Brain pericyte (primary cell): ENCODE measurements at regions not wholly inside any gene's neighbourhood (a gene's known extent, or its start where the extent isn't known, plus 50 kb on each side); places are given as distances from the start of the nearest gene placed in this dataset.

Source experiments
- DNase-seq: peaks from one replicate; pipeline ENCODE4 v3.0.0-alpha.2; 2012; ENCODE audit warnings: low read depth, low spot score

DNA sequence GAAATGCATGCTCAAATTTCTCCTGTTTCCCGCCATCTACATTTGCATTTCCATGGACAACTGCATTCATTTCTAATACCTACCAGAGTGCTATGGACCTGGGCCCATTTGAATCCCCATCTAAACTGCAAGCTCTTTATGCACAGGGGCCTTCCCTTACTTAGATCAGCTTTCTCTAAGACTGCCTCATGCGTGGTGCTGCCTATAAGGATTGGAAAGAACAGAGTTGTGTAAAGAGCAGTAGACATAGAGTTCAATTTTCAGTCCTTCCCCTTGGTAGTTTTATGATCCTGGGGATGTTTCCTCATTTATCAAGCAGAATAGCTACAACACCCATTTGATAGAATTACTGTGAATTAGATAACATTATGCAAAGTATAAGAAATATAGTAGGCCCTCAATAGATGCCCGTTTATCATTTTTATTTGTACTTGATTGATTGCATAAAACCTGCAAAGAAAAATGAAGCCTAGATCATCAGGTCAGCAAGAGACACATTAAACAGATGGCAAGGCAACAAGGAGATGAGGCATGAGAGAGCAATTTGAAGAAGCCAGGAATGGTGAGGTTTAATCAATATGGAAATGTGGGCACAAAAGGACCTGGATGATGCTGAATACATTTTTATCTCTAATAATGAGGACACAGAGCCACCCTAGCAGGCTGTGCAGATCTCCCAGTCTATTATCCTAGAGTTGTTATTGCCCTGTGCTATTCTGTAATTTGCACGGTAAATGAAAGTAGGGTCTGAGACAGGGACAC, 359.7 kb downstream of the FAM181B start:
- no peak for DNase-seq

DNA sequence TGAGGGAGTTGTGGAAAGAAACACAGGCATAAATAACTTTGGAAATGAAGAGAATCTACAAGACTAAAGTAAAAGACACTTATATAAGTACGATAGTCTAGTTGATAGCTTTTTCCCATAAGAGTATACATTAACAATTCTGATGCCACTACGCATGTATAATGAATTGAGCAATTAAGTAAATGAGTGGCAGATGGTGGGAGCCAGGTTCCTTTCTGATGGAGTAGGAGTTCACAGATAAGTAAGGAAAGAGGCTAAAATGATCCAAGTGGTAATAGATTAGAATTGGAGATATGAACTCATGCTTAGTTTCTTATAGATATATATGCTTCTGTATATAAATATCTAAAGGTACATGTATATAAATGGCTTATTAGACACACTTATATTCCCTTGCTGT, 368.3 kb downstream of the FAM181B start:
- DNase-seq: no peak

- no peak for DNase-seq
Observed at GRCh38 chr11:82356316-82356715, 377.3 kb downstream of the FAM181B start.

GRCh38 chr11:82355313-82355823, 378.3 kb downstream of the FAM181B start:
- no peak for DNase-seq

- DNase-seq: no peak
Observed at GRCh38 chr11:82326853-82327252, 406.8 kb downstream of the FAM181B start.

GRCh38 chr11:82321206-82321605, 412.5 kb downstream of the FAM181B start:
- DNase-seq: no peak

DNA sequence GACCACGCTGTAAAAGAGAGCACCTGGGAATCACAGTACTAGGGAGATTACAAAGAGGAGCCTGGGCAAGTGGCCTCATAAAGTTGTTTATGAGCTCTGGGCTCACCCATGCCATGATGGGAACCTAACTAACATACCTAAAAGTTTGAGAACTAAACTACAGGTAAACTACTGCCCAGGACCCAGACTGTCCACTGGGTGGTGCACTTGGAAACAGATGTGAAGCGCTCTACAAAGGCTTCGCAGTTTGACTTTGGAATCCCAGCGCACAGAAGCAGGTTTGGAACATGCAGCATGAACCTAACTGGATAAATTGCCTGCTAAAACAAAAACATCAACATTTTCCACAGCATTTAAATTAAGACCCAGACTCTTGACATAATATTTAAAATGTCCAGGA, 418.6 kb downstream of the FAM181B start:
- no peak for DNase-seq

DNA sequence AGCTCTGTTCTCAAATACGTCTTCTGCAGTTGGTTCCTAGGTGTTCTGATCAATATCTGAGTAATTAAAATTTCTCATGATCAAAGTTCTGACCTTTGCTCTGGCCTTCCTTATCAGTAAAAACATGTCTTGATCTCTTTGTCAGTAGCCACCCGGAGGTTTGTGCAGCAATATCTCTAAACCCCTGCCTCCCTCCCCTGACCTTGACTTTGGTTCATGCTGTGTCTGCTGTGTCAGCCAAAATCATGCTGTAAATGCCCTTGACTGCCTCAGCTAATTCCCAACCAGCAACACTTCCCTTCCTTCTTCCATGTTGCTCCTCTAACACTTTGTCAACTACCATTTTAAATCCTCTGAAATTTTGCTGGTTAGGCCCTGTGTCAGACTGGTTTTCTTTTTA, 424.7 kb downstream of the FAM181B start:
- no peak for DNase-seq

GRCh38 chr11:82305123-82305522, 428.5 kb downstream of the FAM181B start:
- DNase-seq: no peak

GRCh38 chr11:82303671-82304070, 430.0 kb downstream of the FAM181B start:
- no peak for DNase-seq

DNA sequence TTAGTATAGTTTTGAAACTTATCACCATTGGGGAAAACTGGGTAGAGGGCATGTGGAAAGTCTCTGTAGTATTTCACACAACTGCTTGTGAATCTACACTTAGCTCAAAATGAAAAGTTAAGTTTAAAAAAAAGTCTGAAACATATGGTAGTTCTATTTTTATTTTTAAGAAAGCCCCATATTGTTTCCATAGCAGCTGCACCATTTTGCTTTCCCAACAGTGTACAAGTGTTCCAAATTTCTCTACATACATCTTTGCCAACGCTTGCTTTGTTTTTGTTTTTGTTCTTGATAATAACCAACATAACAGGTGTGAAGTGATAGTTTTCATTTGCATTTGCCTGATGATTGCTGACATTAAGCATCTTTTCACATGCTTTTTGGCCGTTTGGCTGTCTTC, 445.2 kb downstream of the FAM181B start:
- DNase-seq: no peak

- DNase-seq: no peak
Observed at GRCh38 chr11:82270870-82271269, 462.8 kb downstream of the FAM181B start.

GRCh38 chr11:82268627-82269026, 465.0 kb downstream of the FAM181B start:
- DNase-seq: no peak

DNA sequence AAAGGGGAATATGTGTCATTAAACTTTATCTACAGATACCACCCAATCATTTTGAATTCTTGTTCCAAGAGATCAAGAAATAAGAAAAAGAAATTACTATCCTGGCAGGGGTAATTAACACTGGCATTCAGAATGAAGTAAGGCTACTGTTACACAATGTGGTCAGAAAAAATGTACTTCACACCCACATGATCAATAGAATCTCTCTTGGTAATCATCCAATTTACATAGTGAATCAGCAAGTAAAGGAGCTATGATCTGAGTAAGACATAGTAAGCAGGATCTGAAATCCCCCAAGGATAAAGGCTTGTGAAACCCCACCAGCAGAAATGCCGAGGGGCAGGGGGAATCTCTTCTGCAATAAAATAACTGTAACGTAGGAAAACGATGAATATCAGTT, 466.5 kb downstream of the FAM181B start:
- DNase-seq: no peak

DNA sequence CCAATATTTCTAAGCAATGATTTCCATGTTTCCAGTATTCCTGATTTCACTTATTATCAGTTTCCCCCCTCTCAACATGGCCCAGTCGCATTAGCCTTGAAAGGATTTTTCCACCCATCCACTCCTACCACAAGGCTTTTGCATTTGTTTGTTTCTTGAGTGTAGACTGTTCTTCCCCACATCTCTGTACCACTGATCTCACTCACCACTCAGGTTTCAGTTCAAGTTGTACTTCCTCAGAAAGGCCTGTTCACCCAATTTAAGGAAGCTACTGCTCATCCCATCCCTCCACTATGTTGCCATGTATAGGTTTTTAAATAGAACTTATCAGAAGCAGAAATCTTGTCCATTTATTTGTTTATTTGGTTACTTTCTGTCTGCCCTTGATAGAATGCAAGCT, 472.3 kb downstream of the FAM181B start:
- no peak for DNase-seq

GRCh38 chr11:82250047-82250446, 483.6 kb downstream of the FAM181B start:
- DNase-seq: no peak

GRCh38 chr11:82246926-82247325, 486.7 kb downstream of the FAM181B start:
- no peak for DNase-seq

GRCh38 chr11:82239498-82239897, 494.2 kb downstream of the FAM181B start:
- DNase-seq: no peak

DNA sequence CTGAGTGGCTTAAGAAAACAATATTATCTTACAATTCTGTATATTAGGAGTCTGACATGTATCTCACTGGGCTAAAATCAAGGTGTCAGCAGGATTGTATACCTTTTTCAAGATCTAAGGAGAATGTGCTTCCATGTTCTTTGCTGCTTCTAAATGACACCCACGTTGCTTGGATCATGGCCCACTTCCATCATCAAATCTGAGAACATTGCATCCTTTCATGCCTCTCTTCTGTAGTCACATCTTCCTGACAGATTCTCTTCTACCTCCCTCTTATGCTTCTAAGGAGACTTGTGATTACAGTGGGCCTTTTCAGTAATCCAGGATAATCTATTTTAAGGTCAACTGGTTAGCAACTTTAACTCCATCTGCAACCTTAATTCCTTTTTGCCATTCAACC, 499.4 kb downstream of the FAM181B start:
- DNase-seq: no peak

DNA sequence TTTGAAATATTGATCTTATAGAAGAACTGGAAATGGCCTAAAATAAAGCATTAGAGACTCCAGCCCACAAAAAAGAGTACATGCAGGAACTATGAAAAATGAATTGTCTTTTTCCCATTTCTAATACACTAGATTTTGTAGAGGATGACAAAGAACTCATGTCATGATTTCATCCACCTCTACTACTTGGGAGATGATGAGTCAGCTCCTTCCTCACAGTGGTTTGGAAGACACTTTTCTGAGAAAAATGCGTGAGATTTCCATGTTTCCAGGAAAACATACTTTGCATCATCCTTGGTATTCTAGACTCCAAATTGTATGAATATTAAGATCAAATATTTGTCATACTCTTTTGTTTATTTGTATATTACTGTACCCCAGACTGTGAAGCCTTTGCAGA, 500.5 kb downstream of the FAM181B start:
- DNase-seq: no peak

DNA sequence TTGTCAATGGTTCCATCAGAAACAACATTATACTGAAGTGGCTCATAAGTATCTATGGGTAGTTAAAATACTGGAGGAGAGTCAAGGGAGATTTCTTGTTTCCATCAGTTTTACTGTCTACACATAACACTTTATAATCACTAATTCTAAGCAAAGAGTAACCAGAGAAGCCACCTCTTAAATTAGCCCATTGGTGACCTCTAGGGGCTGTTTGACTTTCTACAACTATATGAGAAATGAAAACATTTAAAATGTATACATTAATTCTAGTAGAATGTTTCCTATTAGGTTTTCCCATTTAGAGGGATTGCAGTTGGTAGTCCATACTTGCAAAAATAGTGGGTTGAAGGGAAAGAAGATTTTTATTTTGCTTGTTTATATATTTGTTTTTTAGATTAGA, 504.3 kb downstream of the FAM181B start:
- no peak for DNase-seq

GRCh38 chr11:82225930-82226329, 507.7 kb downstream of the FAM181B start:
- no peak for DNase-seq

DNA sequence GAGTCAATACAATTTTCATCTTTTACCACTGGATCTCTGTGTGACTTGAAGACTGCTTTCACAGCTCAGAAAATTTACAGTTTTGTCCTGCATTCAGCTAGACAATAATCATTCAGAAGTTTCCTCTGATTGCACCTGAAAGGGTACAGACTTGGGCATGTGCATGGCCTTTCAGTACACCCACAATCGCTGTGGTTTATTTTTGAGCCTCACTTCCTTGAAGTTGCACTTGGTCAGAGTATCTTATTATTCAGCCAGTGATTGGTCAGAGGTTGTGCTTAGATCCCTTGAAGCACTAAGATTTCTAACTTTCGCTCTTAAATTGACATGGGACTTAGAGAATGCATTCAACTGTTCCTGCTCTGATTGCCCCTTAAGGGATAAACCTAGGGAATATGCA, 508.2 kb downstream of the FAM181B start:
- DNase-seq: no peak
